CD8-positive, alpha-beta memory T cell (primary cell): ENCODE measurements at regions not wholly inside any gene's neighbourhood (a gene's known extent, or its start where the extent isn't known, plus 50 kb on each side); places are given as distances from the start of the nearest gene placed in this dataset.

Experiments
- CTCF ChIA-PET: fragments of 350-600 bp; sonication (Branson Sonifier 250); formaldehyde crosslinking; loops from one replicate; lab custom pipeline; 2021; ENCODE audit warnings: antibody characterized with exemption; lab: Charles Lee
- POLR2A ChIA-PET: fragments of 350-600 bp; sonication (Branson Sonifier 250); formaldehyde crosslinking; loops from one replicate; lab custom pipeline; 2021; ENCODE audit warnings: antibody characterized with exemption; lab: Charles Lee
- DNase-seq, 5 donors: peaks; one replicate each; pipeline versions ENCODE4 v3.0.0 to v3.0.0-alpha.2; 2020 to 2022; ENCODE audit warnings: mixed read lengths in 1 of 5
- H3K27ac ChIP-seq: one replicate; pipeline ENCODE4 v1.7.0; 2013; ENCODE audit warnings: low read depth, mild to moderate bottlenecking, low read length, moderate library complexity
- H3K27me3 ChIP-seq: 2 replicates; pipeline ENCODE4 v1.7.0; 2013; ENCODE audit warnings: low read length, mild to moderate bottlenecking; ENCODE audit not compliant: insufficient read depth, poor library complexity, severe bottlenecking
- H3K36me3 ChIP-seq: 2 replicates; pipeline ENCODE4 v1.7.0; 2013; ENCODE audit warnings: mild to moderate bottlenecking, low read length, moderate library complexity; ENCODE audit not compliant: insufficient read depth
- H3K4me1 ChIP-seq: 2 replicates; pipeline ENCODE4 v1.7.0; 2013; ENCODE audit warnings: mild to moderate bottlenecking, low read length, moderate library complexity; ENCODE audit not compliant: insufficient read depth
- H3K4me3 ChIP-seq: 2 replicates; pipeline ENCODE4 v1.7.0; 2013; ENCODE audit warnings: mild to moderate bottlenecking, low read length
- H3K9me3 ChIP-seq: 2 replicates; pipeline ENCODE4 v1.7.0; 2013; ENCODE audit warnings: mild to moderate bottlenecking, low read length
- H3K27ac Mint-ChIP-seq, 8 donors: one replicate each; pipeline ENCODE4 v1.8.0; 2020 to 2021; ENCODE audit warnings: mixed read lengths in 8 of 8, mild to moderate bottlenecking in 6 of 8, inconsistent platforms in 3 of 8, moderate library complexity in 3 of 8
- H3K27me3 Mint-ChIP-seq, 2 donors: one replicate each; pipeline ENCODE4 v1.8.0; 2020 to 2021; ENCODE audit warnings: mixed read lengths in 2 of 2, mild to moderate bottlenecking in 1 of 2, moderate library complexity in 1 of 2
- H3K36me3 Mint-ChIP-seq, 3 donors: one replicate each; pipeline ENCODE4 v1.8.0; 2020 to 2021; ENCODE audit warnings: mixed read lengths in 3 of 3, inconsistent platforms in 1 of 3, mild to moderate bottlenecking in 1 of 3
- H3K4me1 Mint-ChIP-seq, 3 donors: one replicate each; pipeline ENCODE4 v1.8.0; 2020 to 2021; ENCODE audit warnings: mixed read lengths in 3 of 3, inconsistent platforms in 1 of 3, mild to moderate bottlenecking in 1 of 3
- H3K4me3 Mint-ChIP-seq, 7 donors: one replicate each; pipeline ENCODE4 v1.8.0; 2020 to 2021; ENCODE audit warnings: mixed read lengths in 7 of 7, mild to moderate bottlenecking in 6 of 7, moderate library complexity in 4 of 7, inconsistent platforms in 2 of 7
- H3K9me3 Mint-ChIP-seq, 5 donors: one replicate each; pipeline ENCODE4 v1.8.0; 2020 to 2022; ENCODE audit warnings: mixed read lengths in 5 of 5, mild to moderate bottlenecking in 3 of 5, moderate library complexity in 2 of 5, inconsistent platforms in 1 of 5

GRCh38 chr3:1963896-1964295 is 134.8 kb upstream of the CNTN4 start:
- Histone ChIP-seq H3K27ac (no peak overlapping the region), H3K4me1 (no peaks in the 10 kb centered on the region), H3K9me3 (no peaks in the 10 kb centered on the region), H3K36me3 (no peaks in the 10 kb centered on the region), H3K27me3 (no peaks in the 10 kb centered on the region), H3K4me3 (no peak overlapping the region)
- Mint-ChIP-seq H3K9me3 (peaks cover under 1 to 13% (median 7%) of the 10 kb centered on the region in 5 donors), H3K27me3 (no peaks in the 10 kb centered on the region), H3K4me1 (no peaks in the 10 kb centered on the region), H3K27ac (no peak overlapping the region), H3K36me3 (no peaks in the 10 kb centered on the region), H3K4me3 (no peak overlapping the region)
- ChIA-PET CTCF (no interaction called here), POLR2A (no interaction called here)
- no peak for DNase-seq

GRCh38 chr3:1967525-1967924 is 131.1 kb upstream of the CNTN4 start:
- Mint-ChIP-seq H3K9me3 (peaks cover 2 to 9% (median 4%) of the 10 kb centered on the region in 5 donors), H3K27me3 (no peaks in the 10 kb centered on the region), H3K4me3 (no peak overlapping the region), H3K36me3 (no peaks in the 10 kb centered on the region), H3K27ac (no peak overlapping the region), H3K4me1 (no peaks in the 10 kb centered on the region)
- Histone ChIP-seq H3K27me3 (no peaks in the 10 kb centered on the region), H3K4me3 (no peak overlapping the region), H3K9me3 (no peaks in the 10 kb centered on the region), H3K36me3 (no peaks in the 10 kb centered on the region), H3K27ac (no peak overlapping the region), H3K4me1 (no peaks in the 10 kb centered on the region)
- no peak for DNase-seq
- ChIA-PET POLR2A (no interaction called here), CTCF (no interaction called here)

GRCh38 chr3:1969281-1969680 is 129.4 kb upstream of the CNTN4 start:
- H3K27me3 ChIP-seq: no peaks in the 10 kb centered on the region
- H3K4me3 Mint-ChIP-seq: no peak overlapping the region
- H3K27ac ChIP-seq: no peak overlapping the region
- peaks cover 2 to 10% (median 5%) of the 10 kb centered on the region in 5 donors for H3K9me3 Mint-ChIP-seq
- no peaks in the 10 kb centered on the region for H3K36me3 ChIP-seq
- DNase-seq: no peak
- H3K36me3 Mint-ChIP-seq: no peaks in the 10 kb centered on the region
- H3K27ac Mint-ChIP-seq: no peak overlapping the region
- CTCF ChIA-PET: no interaction called here
- H3K4me3 ChIP-seq: no peak overlapping the region
- H3K4me1 ChIP-seq: no peaks in the 10 kb centered on the region
- no peaks in the 10 kb centered on the region for H3K4me1 Mint-ChIP-seq
- H3K9me3 ChIP-seq: no peaks in the 10 kb centered on the region
- no peaks in the 10 kb centered on the region for H3K27me3 Mint-ChIP-seq
- POLR2A ChIA-PET: no interaction called here

- Histone ChIP-seq H3K36me3 (no peaks in the 10 kb centered on the region), H3K4me3 (no peak overlapping the region), H3K27me3 (no peaks in the 10 kb centered on the region), H3K4me1 (no peaks in the 10 kb centered on the region), H3K27ac (no peak overlapping the region), H3K9me3 (no peaks in the 10 kb centered on the region)
- Mint-ChIP-seq H3K36me3 (no peaks in the 10 kb centered on the region), H3K27me3 (no peaks in the 10 kb centered on the region), H3K4me3 (no peak overlapping the region), H3K4me1 (no peaks in the 10 kb centered on the region), H3K27ac (no peak overlapping the region), H3K9me3 (peaks cover 4 to 15% (median 10%) of the 10 kb centered on the region in 5 donors)
- no peak for DNase-seq
- POLR2A ChIA-PET: no interaction called here
- CTCF ChIA-PET: no interaction called here
Observed at GRCh38 chr3:1971780-1972179, 126.9 kb upstream of the CNTN4 start.

GRCh38 chr3:1979961-1980615 is 118.6 kb upstream of the CNTN4 start:
- Mint-ChIP-seq H3K27me3 (no peaks in the 10 kb centered on the region), H3K36me3 (no peaks in the 10 kb centered on the region), H3K27ac (peak overlapping the region in 1 of 8 donors; percentile 11), H3K4me1 (no peaks in the 10 kb centered on the region), H3K9me3 (peaks cover 5 to 13% (median 7%) of the 10 kb centered on the region in 5 donors), H3K4me3 (no peak overlapping the region)
- no peak for DNase-seq
- no peaks in the 10 kb centered on the region for H3K36me3 ChIP-seq
- CTCF ChIA-PET: no interaction called here
- H3K9me3 ChIP-seq: no peaks in the 10 kb centered on the region
- no peaks in the 10 kb centered on the region for H3K4me1 ChIP-seq
- POLR2A ChIA-PET: no interaction called here
- H3K4me3 ChIP-seq: no peak overlapping the region
- no peak overlapping the region for H3K27ac ChIP-seq
- no peaks in the 10 kb centered on the region for H3K27me3 ChIP-seq

- Histone ChIP-seq H3K4me3 (no peak overlapping the region), H3K27me3 (no peaks in the 10 kb centered on the region), H3K27ac (no peak overlapping the region), H3K4me1 (no peaks in the 10 kb centered on the region), H3K9me3 (no peaks in the 10 kb centered on the region), H3K36me3 (no peaks in the 10 kb centered on the region)
- ChIA-PET POLR2A (no interaction called here), CTCF (no interaction called here)
- Mint-ChIP-seq H3K4me1 (no peaks in the 10 kb centered on the region), H3K4me3 (no peak overlapping the region), H3K36me3 (no peaks in the 10 kb centered on the region), H3K27ac (no peak overlapping the region), H3K9me3 (peaks cover 2 to 13% (median 8%) of the 10 kb centered on the region in 5 donors), H3K27me3 (no peaks in the 10 kb centered on the region)
- no peak for DNase-seq
Observed at GRCh38 chr3:1987980-1988379, 110.7 kb upstream of the CNTN4 start.

GRCh38 chr3:1998739-1999138 is 99.9 kb upstream of the CNTN4 start:
- Mint-ChIP-seq H3K4me3 (no peak overlapping the region), H3K9me3 (peaks cover 0 to 15% (median 3%) of the 10 kb centered on the region in 5 donors), H3K36me3 (no peaks in the 10 kb centered on the region), H3K4me1 (no peaks in the 10 kb centered on the region), H3K27ac (no peak overlapping the region), H3K27me3 (no peaks in the 10 kb centered on the region)
- H3K4me3 ChIP-seq: no peak overlapping the region
- H3K27ac ChIP-seq: no peak overlapping the region
- H3K36me3 ChIP-seq: no peaks in the 10 kb centered on the region
- ChIA-PET POLR2A (no interaction called here), CTCF (no interaction called here)
- H3K9me3 ChIP-seq: no peaks in the 10 kb centered on the region
- no peak for DNase-seq
- H3K27me3 ChIP-seq: no peaks in the 10 kb centered on the region
- H3K4me1 ChIP-seq: no peaks in the 10 kb centered on the region

- Mint-ChIP-seq H3K4me1 (no peaks in the 10 kb centered on the region), H3K27ac (no peak overlapping the region), H3K27me3 (no peaks in the 10 kb centered on the region), H3K4me3 (no peak overlapping the region), H3K9me3 (peaks cover 3 to 25% (median 7%) of the 10 kb centered on the region in 5 donors), H3K36me3 (no peaks in the 10 kb centered on the region)
- Histone ChIP-seq H3K4me3 (no peak overlapping the region), H3K36me3 (no peaks in the 10 kb centered on the region), H3K4me1 (no peaks in the 10 kb centered on the region), H3K9me3 (no peaks in the 10 kb centered on the region), H3K27ac (no peak overlapping the region), H3K27me3 (no peaks in the 10 kb centered on the region)
- ChIA-PET CTCF (no interaction called here), POLR2A (no interaction called here)
- no peak for DNase-seq
Observed at GRCh38 chr3:2001306-2002108, 97.2 kb upstream of the CNTN4 start.
